H9 (cell line): ENCODE measurements at regions not wholly inside any gene's neighbourhood (a gene's known extent, or its start where the extent isn't known, plus 50 kb on each side); places are given as distances from the start of the nearest gene placed in this dataset.

Experiments used
- DNase-seq: peaks from one replicate; pipeline ENCODE4 v3.0.0-alpha.2; 2017
- H2AFZ ChIP-seq: one replicate; pipeline ENCODE4 v1.6.1; 2013; ENCODE audit warnings: mild to moderate bottlenecking, low read length, control low read depth, moderate library complexity
- H2AK5ac ChIP-seq: 2 replicates; pipeline ENCODE4 v1.6.1; 2013; ENCODE audit warnings: low read length, control low read depth, mixed read lengths; ENCODE audit not compliant: insufficient read length
- H2BK120ac ChIP-seq: one replicate; pipeline ENCODE4 v1.6.1; 2013; ENCODE audit warnings: low read depth, mild to moderate bottlenecking, low read length, control low read depth, inconsistent platforms; ENCODE audit not compliant: poor library complexity, severe bottlenecking
- H2BK12ac ChIP-seq: 2 replicates; pipeline ENCODE4 v1.6.1; 2013; ENCODE audit warnings: low read length, control low read depth, mixed read lengths, low read depth; ENCODE audit not compliant: insufficient read length
- H2BK15ac ChIP-seq: 2 replicates; pipeline ENCODE4 v1.6.1; 2013; ENCODE audit warnings: low read depth, low read length, control low read depth
- H2BK20ac ChIP-seq: one replicate; pipeline ENCODE4 v1.6.1; 2013; ENCODE audit warnings: low read depth, mild to moderate bottlenecking, low read length, control low read depth, inconsistent platforms; ENCODE audit not compliant: poor library complexity, severe bottlenecking
- H2BK5ac ChIP-seq: 2 replicates; pipeline ENCODE4 v1.6.1; 2013; ENCODE audit warnings: low read length, control low read depth, mixed read lengths; ENCODE audit not compliant: insufficient read length
- H3K14ac ChIP-seq: 2 replicates; pipeline ENCODE4 v1.6.1; 2013; ENCODE audit warnings: low read length, control low read depth; ENCODE audit not compliant: insufficient read depth
- H3K18ac ChIP-seq: 2 replicates; pipeline ENCODE4 v1.6.1; 2013; ENCODE audit warnings: low read depth, mild to moderate bottlenecking, mixed read lengths, low read length, control low read depth; ENCODE audit not compliant: insufficient read length
- H3K23ac ChIP-seq: 2 replicates; pipeline ENCODE4 v1.6.1; 2013; ENCODE audit warnings: low read length, control low read depth, mixed read lengths, low read depth; ENCODE audit not compliant: insufficient read length
- H3K23me2 ChIP-seq: 2 replicates; pipeline ENCODE4 v1.6.1; 2013; ENCODE audit warnings: low read depth, mild to moderate bottlenecking, mixed read lengths, low read length, control low read depth; ENCODE audit not compliant: insufficient read length, poor library complexity, severe bottlenecking
- H3K27ac ChIP-seq: 2 replicates; pipeline ENCODE4 v1.5.1; 2013; ENCODE audit warnings: low read length, control low read depth, mixed read lengths, low read depth; ENCODE audit not compliant: insufficient read length
- H3K27me3 ChIP-seq: 2 replicates; pipeline ENCODE4 v1.6.1; 2013; ENCODE audit warnings: low read length, control low read depth, inconsistent platforms; ENCODE audit not compliant: insufficient read depth
- H3K4ac ChIP-seq: 2 replicates; pipeline ENCODE4 v1.6.1; 2013; ENCODE audit warnings: low read depth, mild to moderate bottlenecking, control low read depth, inconsistent platforms, low read length, moderate library complexity
- H3K4me1 ChIP-seq: 2 replicates; pipeline ENCODE4 v1.6.1; 2013; ENCODE audit warnings: low read length, control low read depth, inconsistent platforms; ENCODE audit not compliant: insufficient read depth
- H3K4me2 ChIP-seq: 2 replicates; pipeline ENCODE4 v1.6.1; 2013; ENCODE audit warnings: low read length, control low read depth, mixed read lengths; ENCODE audit not compliant: insufficient read length, insufficient read depth
- H3K56ac ChIP-seq: 2 replicates; pipeline ENCODE4 v1.6.1; 2013; ENCODE audit warnings: low read depth, mild to moderate bottlenecking, mixed read lengths, low read length, control low read depth; ENCODE audit not compliant: insufficient read length
- H3K79me1 ChIP-seq: 2 replicates; pipeline ENCODE4 v1.6.1; 2013; ENCODE audit warnings: low read depth, mild to moderate bottlenecking, moderate library complexity, low read length, control low read depth, inconsistent platforms; ENCODE audit not compliant: insufficient read depth, poor library complexity, severe bottlenecking
- H3K79me2 ChIP-seq: 2 replicates; pipeline ENCODE4 v1.6.1; 2013; ENCODE audit warnings: low read length, control low read depth, inconsistent platforms; ENCODE audit not compliant: insufficient read depth
- H3K9ac ChIP-seq: 2 replicates; pipeline ENCODE4 v1.6.1; 2013; ENCODE audit warnings: low read length, control low read depth, mixed read lengths; ENCODE audit not compliant: insufficient read length; ENCODE audit errors: extremely low read depth
- H3K9me3 ChIP-seq: one replicate; pipeline ENCODE4 v1.6.1; 2013; ENCODE audit warnings: low read depth, low read length, inconsistent platforms; ENCODE audit not compliant: control insufficient read depth
- H3T11ph ChIP-seq: one replicate; pipeline ENCODE4 v1.6.1; 2013; ENCODE audit warnings: mild to moderate bottlenecking, low read length, control low read depth, inconsistent platforms
- H4K20me1 ChIP-seq: one replicate; pipeline ENCODE4 v1.6.1; 2013; ENCODE audit not compliant: control insufficient read depth, insufficient read length, insufficient read depth
- H4K5ac ChIP-seq: 2 replicates; pipeline ENCODE4 v1.6.1; 2013; ENCODE audit warnings: low read depth, mild to moderate bottlenecking, mixed read lengths, low read length, control low read depth; ENCODE audit not compliant: insufficient read length
- H4K8ac ChIP-seq: replicated peaks from 2 replicates; pipeline ENCODE4 v1.6.1; 2013; ENCODE audit warnings: low read length, control low read depth, mixed read lengths, low read depth; ENCODE audit not compliant: insufficient read length
- H4K91ac ChIP-seq: 2 replicates; pipeline ENCODE4 v1.6.1; 2013; ENCODE audit warnings: low read depth, mild to moderate bottlenecking, moderate library complexity, mixed read lengths, low read length, control low read depth; ENCODE audit not compliant: insufficient read length
- H3K27ac Mint-ChIP-seq, 3 experiments: 2 replicates in 2 of 3; 3 replicates in 1 of 3; pipeline ENCODE4 v1.8.0; 2020 to 2021; ENCODE audit warnings: mixed read lengths in 3 of 3, mild to moderate bottlenecking in 1 of 3, moderate library complexity in 1 of 3
- H3K27me3 Mint-ChIP-seq: 2 replicates; pipeline ENCODE4 v1.8.0; 2021; ENCODE audit warnings: low read depth, mild to moderate bottlenecking, moderate library complexity, mixed read lengths
- H3K36me3 Mint-ChIP-seq, 3 experiments: 2 replicates in 2 of 3; 3 replicates in 1 of 3; pipeline ENCODE4 v1.8.0; 2020 to 2021; ENCODE audit warnings: low read depth in 3 of 3, mixed read lengths in 3 of 3; ENCODE audit not compliant: insufficient read depth in 1 of 3
- H3K4me1 Mint-ChIP-seq, 2 experiments: 2 replicates each; pipeline ENCODE4 v1.8.0; 2020; ENCODE audit warnings: mixed read lengths in 2 of 2
- H3K4me3 Mint-ChIP-seq, 2 experiments: 2 replicates in 1 of 2; 3 replicates in 1 of 2; pipeline ENCODE4 v1.8.0; 2020 to 2021; ENCODE audit warnings: mild to moderate bottlenecking in 2 of 2, mixed read lengths in 2 of 2, moderate library complexity in 1 of 2
- H3K9me3 Mint-ChIP-seq, 2 experiments: 2 replicates in 1 of 2; 3 replicates in 1 of 2; pipeline ENCODE4 v1.8.0; 2020; ENCODE audit warnings: mild to moderate bottlenecking in 2 of 2, mixed read lengths in 2 of 2, moderate library complexity in 1 of 2
- CTCF ChIP-seq: fragments of 200-600 bp; sonication (generic); conservative IDR thresholded peaks from 3 replicates; pipeline ENCODE4 v1.8.0; 2021; ENCODE audit warnings: antibody characterized with exemption, mild to moderate bottlenecking
- WGBS: extraction: QIAGEN DNeasy Blood & Tissue Kit; methylation state at CpG from one replicate; pipeline ENCODE4 v1.1.7; 2013; ENCODE audit warnings: missing lambda C conversion rate, low lambda C conversion rate, mixed read lengths; ENCODE audit not compliant: insufficient read length; ENCODE audit errors: extremely low coverage; 5-methylcytosine and 5-hydroxymethylcytosine counted together

- no CpG with 5 or more reads among the region's 8 CpGs for WGBS
These were observed 378.4 kb upstream of the CDH5 start for GRCh38 chr16:65988024-65988595.

More at GRCh38 chr16:65988024-65988595, 378.4 kb upstream of the CDH5 start:
- H2AK5ac ChIP-seq = no peak overlapping the region
- H3K27ac Mint-ChIP-seq = no peak overlapping the region; a peak in 1 of 7 replicates
- no peak overlapping the region for H4K8ac ChIP-seq
- no peak overlapping the region for H3T11ph ChIP-seq
- no peak overlapping the region for H3K56ac ChIP-seq
- H3K14ac ChIP-seq = no peak overlapping the region
- no peak for TF ChIP-seq CTCF
- H4K5ac ChIP-seq = no peak overlapping the region
- H3K27me3 Mint-ChIP-seq = no peaks in the 10 kb centered on the region; the same call in 1 of the 2 replicates
- no peaks in the 10 kb centered on the region for H3K4me1 ChIP-seq
- no peaks in the 10 kb centered on the region for H3K9me3 ChIP-seq
- H3K18ac ChIP-seq = no peak overlapping the region
- peaks cover 0 to 14% (median 4%) of the 10 kb centered on the region in 3 experiments; a peak in 2 of 7 replicates for H3K36me3 Mint-ChIP-seq
- H3K4me3 Mint-ChIP-seq = no peak overlapping the region
- H3K4ac ChIP-seq = no peak overlapping the region
- no peak overlapping the region for H3K27ac ChIP-seq
- no peak overlapping the region for H3K4me2 ChIP-seq
- no peaks in the 10 kb centered on the region for H3K23me2 ChIP-seq
- no peak overlapping the region for H2BK12ac ChIP-seq
- no peaks in the 10 kb centered on the region for H3K79me2 ChIP-seq
- H3K9me3 Mint-ChIP-seq = peaks cover 12 to 16% of the 10 kb centered on the region in 2 experiments; a peak in 4 of 5 replicates
- no peak overlapping the region for H2AFZ ChIP-seq
- DNase-seq = no peak
- H3K79me1 ChIP-seq = no peaks in the 10 kb centered on the region
- no peak overlapping the region for H4K91ac ChIP-seq
- H3K4me1 Mint-ChIP-seq = peaks cover 0 to 4% of the 10 kb centered on the region in 2 experiments; a peak in 1 of 4 replicates
- no peak overlapping the region for H3K9ac ChIP-seq
- H2BK15ac ChIP-seq = no peak overlapping the region
- H2BK5ac ChIP-seq = no peak overlapping the region
- no peak overlapping the region for H3K23ac ChIP-seq
- H4K20me1 ChIP-seq = no peaks in the 10 kb centered on the region
- H2BK20ac ChIP-seq = no peak overlapping the region
- no peaks in the 10 kb centered on the region for H3K27me3 ChIP-seq
- no peak overlapping the region for H2BK120ac ChIP-seq
